IPS-20b (cell line): ENCODE measurements at regions not wholly inside any gene's neighbourhood (a gene's known extent, or its start where the extent isn't known, plus 50 kb on each side); places are given as distances from the start of the nearest gene placed in this dataset.
"Not testable (repeated sequence)": the region's sequence is repeated elsewhere in the genome, so short reads cannot be mapped to it uniquely, and the experiment has no call there.

Source experiments
- H3K27ac ChIP-seq: one replicate; pipeline ENCODE4 v1.5.1; 2013; ENCODE audit warnings: low read length
- H3K27me3 ChIP-seq: 2 replicates; pipeline ENCODE4 v1.6.1; 2013; ENCODE audit warnings: mild to moderate bottlenecking, low read length, inconsistent platforms; ENCODE audit not compliant: insufficient read depth
- H3K36me3 ChIP-seq: 2 replicates; pipeline ENCODE4 v1.6.1; 2013; ENCODE audit warnings: low read depth, mild to moderate bottlenecking, inconsistent platforms, low read length, moderate library complexity; ENCODE audit not compliant: insufficient read depth
- H3K4me1 ChIP-seq: 2 replicates; pipeline ENCODE4 v1.6.1; 2013; ENCODE audit warnings: mild to moderate bottlenecking, control low read depth, inconsistent platforms, low read length, moderate library complexity; ENCODE audit not compliant: insufficient read depth
- H3K4me3 ChIP-seq: 2 replicates; pipeline ENCODE4 v1.5.1; 2013; ENCODE audit warnings: mild to moderate bottlenecking, low read length, inconsistent platforms
- H3K9ac ChIP-seq: 2 replicates; pipeline ENCODE4 v1.6.1; 2013; ENCODE audit warnings: low read depth, mild to moderate bottlenecking, inconsistent platforms, low read length, moderate library complexity
- H3K9me3 ChIP-seq: 2 replicates; pipeline ENCODE4 v1.6.1; 2013; ENCODE audit warnings: mild to moderate bottlenecking, low read depth, low read length, inconsistent platforms; ENCODE audit not compliant: insufficient read depth

GRCh38 chr3:107216229-107216628 lies 161.0 kb upstream of the CCDC54 start:
- Histone ChIP-seq H3K36me3 (no peaks in the 10 kb centered on the region), H3K27me3 (no peaks in the 10 kb centered on the region), H3K9me3 (no peaks in the 10 kb centered on the region), H3K4me3 (no peak overlapping the region), H3K4me1 (peaks cover 4% of the 10 kb centered on the region; the same call in 1 of the 2 replicates), H3K27ac (no peak overlapping the region), H3K9ac (no peak overlapping the region)

- no peaks in the 10 kb centered on the region for H3K9me3 ChIP-seq
- no peak overlapping the region for H3K9ac ChIP-seq
Measured at GRCh38 chr3:107216711-107217110, 160.5 kb upstream of the CCDC54 start.

GRCh38 chr3:107217172-107217571 lies 160.1 kb upstream of the CCDC54 start:
- no peak overlapping the region for H3K4me3 ChIP-seq

More at GRCh38 chr3:107216711-107217110, 160.5 kb upstream of the CCDC54 start:
- H3K27me3 ChIP-seq = no peaks in the 10 kb centered on the region
- peaks cover 4% of the 10 kb centered on the region; the same call in 1 of the 2 replicates for H3K4me1 ChIP-seq
- H3K27ac ChIP-seq = no peak overlapping the region
- H3K36me3 ChIP-seq = no peaks in the 10 kb centered on the region
- no peak overlapping the region for H3K4me3 ChIP-seq

GRCh38 chr3:107218864-107219269 lies 158.4 kb upstream of the CCDC54 start:
- Histone ChIP-seq H3K9me3 (no peaks in the 10 kb centered on the region), H3K9ac (no peak overlapping the region), H3K36me3 (no peaks in the 10 kb centered on the region), H3K27ac (no peak overlapping the region), H3K4me3 (no peak overlapping the region), H3K27me3 (no peaks in the 10 kb centered on the region), H3K4me1 (peaks cover 4% of the 10 kb centered on the region; the same call in 1 of the 2 replicates)

More at GRCh38 chr3:107217172-107217571, 160.1 kb upstream of the CCDC54 start:
- no peak overlapping the region for H3K27ac ChIP-seq
- no peaks in the 10 kb centered on the region for H3K27me3 ChIP-seq
- H3K4me1 ChIP-seq = peaks cover 4% of the 10 kb centered on the region; the same call in 1 of the 2 replicates
- H3K9ac ChIP-seq = no peak overlapping the region
- no peaks in the 10 kb centered on the region for H3K9me3 ChIP-seq
- H3K36me3 ChIP-seq = no peaks in the 10 kb centered on the region

GRCh38 chr3:107220538-107220937 lies 156.7 kb upstream of the CCDC54 start:
- H3K36me3 ChIP-seq = no peaks in the 10 kb centered on the region
- peaks cover 6% of the 10 kb centered on the region; the same call in 1 of the 2 replicates for H3K4me1 ChIP-seq
- no peak overlapping the region for H3K27ac ChIP-seq
- no peaks in the 10 kb centered on the region for H3K27me3 ChIP-seq
- no peaks in the 10 kb centered on the region for H3K9me3 ChIP-seq
- no peak overlapping the region for H3K9ac ChIP-seq
- no peak overlapping the region for H3K4me3 ChIP-seq

GRCh38 chr3:107221856-107222255 lies 155.4 kb upstream of the CCDC54 start:
- no peak overlapping the region for H3K4me3 ChIP-seq
- no peaks in the 10 kb centered on the region for H3K9me3 ChIP-seq
- no peak overlapping the region for H3K27ac ChIP-seq
- H3K27me3 ChIP-seq = no peaks in the 10 kb centered on the region
- 0 out of 2 replicates have a peak, but pooled peaks cover 2% of the 10 kb centered on the region for H3K4me1 ChIP-seq
- H3K9ac ChIP-seq = no peak overlapping the region
- H3K36me3 ChIP-seq = no peaks in the 10 kb centered on the region

- Histone ChIP-seq H3K9me3 (no peaks in the 10 kb centered on the region), H3K27ac (no peak overlapping the region), H3K9ac (no peak overlapping the region), H3K4me3 (no peak overlapping the region), H3K4me1 (0 out of 2 replicates have a peak, but pooled peaks cover 2% of the 10 kb centered on the region), H3K36me3 (no peaks in the 10 kb centered on the region), H3K27me3 (no peaks in the 10 kb centered on the region)
Measured at GRCh38 chr3:107222907-107223306, 154.3 kb upstream of the CCDC54 start.

- Histone ChIP-seq H3K27ac (no peak overlapping the region), H3K4me1 (0 out of 2 replicates have a peak, but pooled peaks cover 2% of the 10 kb centered on the region), H3K36me3 (no peaks in the 10 kb centered on the region), H3K27me3 (no peaks in the 10 kb centered on the region), H3K9me3 (no peaks in the 10 kb centered on the region), H3K4me3 (no peak overlapping the region), H3K9ac (no peak overlapping the region)
Measured at GRCh38 chr3:107224026-107224596, 153.1 kb upstream of the CCDC54 start.

GRCh38 chr3:107227091-107227490 lies 150.1 kb upstream of the CCDC54 start:
- Histone ChIP-seq H3K9me3 (no peaks in the 10 kb centered on the region), H3K27me3 (no peaks in the 10 kb centered on the region), H3K9ac (no peak overlapping the region), H3K36me3 (no peaks in the 10 kb centered on the region), H3K4me1 (0 out of 2 replicates have a peak, but pooled peaks cover 2% of the 10 kb centered on the region), H3K27ac (no peak overlapping the region), H3K4me3 (no peak overlapping the region)

GRCh38 chr3:107233877-107234276 lies 143.4 kb upstream of the CCDC54 start:
- H3K4me1 ChIP-seq, H3K9me3 ChIP-seq, H3K27me3 ChIP-seq, H3K4me3 ChIP-seq, H3K27ac ChIP-seq, H3K36me3 ChIP-seq, H3K9ac ChIP-seq: not testable (repeated sequence)

GRCh38 chr3:107235193-107235927 lies 141.9 kb upstream of the CCDC54 start:
- Histone ChIP-seq H3K27ac (no peak overlapping the region), H3K4me3 (no peak overlapping the region), H3K36me3 (no peaks in the 10 kb centered on the region), H3K9me3 (no peaks in the 10 kb centered on the region), H3K9ac (no peak overlapping the region), H3K4me1 (peaks cover 3% of the 10 kb centered on the region; the same call in 1 of the 2 replicates), H3K27me3 (peaks cover 7% of the 10 kb centered on the region; the same call in 1 of the 2 replicates)

- Histone ChIP-seq H3K27me3 (peaks cover 11% of the 10 kb centered on the region), H3K9me3 (no peaks in the 10 kb centered on the region), H3K27ac (no peak overlapping the region), H3K36me3 (no peaks in the 10 kb centered on the region), H3K9ac (no peak overlapping the region), H3K4me1 (peaks cover 3% of the 10 kb centered on the region; the same call in 1 of the 2 replicates), H3K4me3 (no peak overlapping the region)
Measured at GRCh38 chr3:107235928-107236315, 141.3 kb upstream of the CCDC54 start.
